ENCODE measurements at regions not wholly inside any gene's neighbourhood (a gene's known extent, or its start where the extent isn't known, plus 50 kb on each side); places are given as distances from the start of the nearest gene placed in this dataset.

- no peak overlapping the region for H3K56ac ChIP-seq (ENCODE audit: insufficient read length, low read depth, low read length)
- WGBS (ENCODE audit: extremely low coverage, insufficient read length, low lambda C conversion rate), result no CpG with 5 or more reads among the region's 1 CpG
- no peaks in the 10 kb centered on the region for H3K79me1 ChIP-seq (ENCODE audit: insufficient read depth, low read depth, low read length, poor library complexity, severe bottlenecking)
- no peak overlapping the region for H2BK5ac ChIP-seq (ENCODE audit: insufficient read length, low read length)
- DNase-seq, result no peak
- TF ChIP-seq CTCF (conservative IDR thresholded peaks at IDR 0.05), result no peak
- H3K18ac ChIP-seq (ENCODE audit: insufficient read length, low read depth, low read length), result no peak overlapping the region
- Mint-ChIP-seq H3K27ac (no peak overlapping the region), H3K9me3 (peaks cover 2 to 4% of the 10 kb centered on the region in 2 experiments), H3K36me3 (ENCODE audit: insufficient read depth in 1 of 3, low read depth in 3 of 3) (peaks cover 0 to 1% (median 0%) of the 10 kb centered on the region in 3 experiments; a peak in 1 of 7 replicates), H3K4me3 (no peak overlapping the region), H3K27me3 (ENCODE audit: low read depth) (peaks cover 1% of the 10 kb centered on the region; the same call in 1 of the 2 replicates), H3K4me1 (peaks cover 2 to 5% of the 10 kb centered on the region in 2 experiments; a peak in 2 of 4 replicates)
- H3K9me3 ChIP-seq (ENCODE audit: control insufficient read depth, low read depth, low read length), result no peaks in the 10 kb centered on the region
- H4K91ac ChIP-seq (ENCODE audit: insufficient read length, low read depth, low read length), result no peak overlapping the region
- no peaks in the 10 kb centered on the region for H4K20me1 ChIP-seq (ENCODE audit: control insufficient read depth, insufficient read depth, insufficient read length)
- H3K4me2 ChIP-seq (ENCODE audit: insufficient read depth, insufficient read length, low read length), result no peak overlapping the region
- H3K27ac ChIP-seq (ENCODE audit: insufficient read length, low read depth, low read length), result no peak overlapping the region
- H3K79me2 ChIP-seq (ENCODE audit: insufficient read depth, low read length), result no peaks in the 10 kb centered on the region
- no peak overlapping the region for H2BK20ac ChIP-seq (ENCODE audit: low read depth, low read length, poor library complexity, severe bottlenecking)
- no peak overlapping the region for H2AFZ ChIP-seq (ENCODE audit: low read length)
- no peak overlapping the region for H2AK5ac ChIP-seq (ENCODE audit: insufficient read length, low read length)
- no peak overlapping the region for H2BK12ac ChIP-seq (ENCODE audit: insufficient read length, low read depth, low read length)
- H3K4me1 ChIP-seq (ENCODE audit: insufficient read depth, low read length), result no peaks in the 10 kb centered on the region
- no peak overlapping the region for H3T11ph ChIP-seq (ENCODE audit: low read length)
- no peak overlapping the region for H3K9ac ChIP-seq (ENCODE audit: extremely low read depth, insufficient read length, low read length)
- H3K23me2 ChIP-seq (ENCODE audit: insufficient read length, low read depth, low read length, poor library complexity, severe bottlenecking), result no peaks in the 10 kb centered on the region
- no peak overlapping the region for H3K4ac ChIP-seq (ENCODE audit: low read depth, low read length)
- no peak overlapping the region for H2BK120ac ChIP-seq (ENCODE audit: low read depth, low read length, poor library complexity, severe bottlenecking)
- no peak overlapping the region for H4K8ac ChIP-seq (replicated peaks; ENCODE audit: insufficient read length, low read depth, low read length)
- H3K14ac ChIP-seq (ENCODE audit: insufficient read depth, low read length), result no peak overlapping the region
- no peak overlapping the region for H3K23ac ChIP-seq (ENCODE audit: insufficient read length, low read depth, low read length)
- no peaks in the 10 kb centered on the region for H3K27me3 ChIP-seq (ENCODE audit: insufficient read depth, low read length)
- no peak overlapping the region for H2BK15ac ChIP-seq (ENCODE audit: low read depth, low read length)
- H4K5ac ChIP-seq (ENCODE audit: insufficient read length, low read depth, low read length), result no peak overlapping the region
Observed at GRCh38 chr13:44171156-44171555, 202.5 kb upstream of the SERP2 start.

All from H9 (cell line).